ENCODE measurements at regions not wholly inside any gene's neighbourhood (a gene's known extent, or its start where the extent isn't known, plus 50 kb on each side); places are given as distances from the start of the nearest gene placed in this dataset.

- Mint-ChIP-seq H3K9me3 (ENCODE audit: unreplicated experiment) (no peaks in the 10 kb centered on the region), H3K36me3 (ENCODE audit: unreplicated experiment) (no peaks in the 10 kb centered on the region), H3K4me3 (ENCODE audit: unreplicated experiment) (no peak overlapping the region), H3K27ac (ENCODE audit: unreplicated experiment) (no peak overlapping the region), H3K27me3 (ENCODE audit: unreplicated experiment) (peaks cover 16% of the 10 kb centered on the region), H3K4me1 (ENCODE audit: unreplicated experiment) (no peaks in the 10 kb centered on the region)
- no peak for DNase-seq (ENCODE audit: extremely low spot score, unreplicated experiment)
- no peak for TF ChIP-seq CTCF (IDR thresholded peaks at IDR 0.05)
Observed at GRCh38 chr15:73001840-73002239, 50.4 kb upstream of the NEO1 start.

- TF ChIP-seq CTCF (IDR thresholded peaks at IDR 0.05): no peak
- H3K4me1 Mint-ChIP-seq (ENCODE audit: unreplicated experiment): no peaks in the 10 kb centered on the region
- no peaks in the 10 kb centered on the region for H3K36me3 Mint-ChIP-seq (ENCODE audit: unreplicated experiment)
- H3K9me3 Mint-ChIP-seq (ENCODE audit: unreplicated experiment): no peaks in the 10 kb centered on the region
- no peak overlapping the region for H3K27ac Mint-ChIP-seq (ENCODE audit: unreplicated experiment)
- DNase-seq (ENCODE audit: extremely low spot score, unreplicated experiment): no peak
- no peak overlapping the region for H3K4me3 Mint-ChIP-seq (ENCODE audit: unreplicated experiment)
- peaks cover 17% of the 10 kb centered on the region for H3K27me3 Mint-ChIP-seq (ENCODE audit: unreplicated experiment)
Observed at GRCh38 chr15:73000293-73000692, 52.0 kb upstream of the NEO1 start.

- Mint-ChIP-seq H3K4me1 (ENCODE audit: unreplicated experiment) (no peaks in the 10 kb centered on the region), H3K4me3 (ENCODE audit: unreplicated experiment) (no peak overlapping the region), H3K27ac (ENCODE audit: unreplicated experiment) (no peak overlapping the region), H3K27me3 (ENCODE audit: unreplicated experiment) (peaks cover 18% of the 10 kb centered on the region), H3K36me3 (ENCODE audit: unreplicated experiment) (no peaks in the 10 kb centered on the region), H3K9me3 (ENCODE audit: unreplicated experiment) (no peaks in the 10 kb centered on the region)
- no peak for DNase-seq (ENCODE audit: extremely low spot score, unreplicated experiment)
- no peak for TF ChIP-seq CTCF (IDR thresholded peaks at IDR 0.05)
Observed at GRCh38 chr15:72999586-72999985, 52.7 kb upstream of the NEO1 start.

- no peak for TF ChIP-seq CTCF (IDR thresholded peaks at IDR 0.05)
- H3K4me3 Mint-ChIP-seq (ENCODE audit: unreplicated experiment): no peak overlapping the region
- no peak for DNase-seq (ENCODE audit: extremely low spot score, unreplicated experiment)
- no peaks in the 10 kb centered on the region for H3K9me3 Mint-ChIP-seq (ENCODE audit: unreplicated experiment)
- no peaks in the 10 kb centered on the region for H3K4me1 Mint-ChIP-seq (ENCODE audit: unreplicated experiment)
- peaks cover 20% of the 10 kb centered on the region for H3K27me3 Mint-ChIP-seq (ENCODE audit: unreplicated experiment)
- no peaks in the 10 kb centered on the region for H3K36me3 Mint-ChIP-seq (ENCODE audit: unreplicated experiment)
- H3K27ac Mint-ChIP-seq (ENCODE audit: unreplicated experiment): no peak overlapping the region
Observed at GRCh38 chr15:72998681-72999466, 53.4 kb upstream of the NEO1 start.

- Mint-ChIP-seq H3K36me3 (ENCODE audit: unreplicated experiment) (no peaks in the 10 kb centered on the region), H3K27ac (ENCODE audit: unreplicated experiment) (no peak overlapping the region), H3K4me1 (ENCODE audit: unreplicated experiment) (no peaks in the 10 kb centered on the region), H3K4me3 (ENCODE audit: unreplicated experiment) (no peak overlapping the region), H3K27me3 (ENCODE audit: unreplicated experiment) (peaks cover 20% of the 10 kb centered on the region), H3K9me3 (ENCODE audit: unreplicated experiment) (no peaks in the 10 kb centered on the region)
- DNase-seq (ENCODE audit: extremely low spot score, unreplicated experiment): no peak
- TF ChIP-seq CTCF (IDR thresholded peaks at IDR 0.05): no peak
Observed at GRCh38 chr15:72998226-72998625, 54.0 kb upstream of the NEO1 start.

Measured in osteocyte (in vitro differentiated cells).